ENCODE measurements at regions not wholly inside any gene's neighbourhood (a gene's known extent, or its start where the extent isn't known, plus 50 kb on each side); places are given as distances from the start of the nearest gene placed in this dataset.
"Not testable (repeated sequence)": the region's sequence is repeated elsewhere in the genome, so short reads cannot be mapped to it uniquely, and the experiment has no call there.

DNA sequence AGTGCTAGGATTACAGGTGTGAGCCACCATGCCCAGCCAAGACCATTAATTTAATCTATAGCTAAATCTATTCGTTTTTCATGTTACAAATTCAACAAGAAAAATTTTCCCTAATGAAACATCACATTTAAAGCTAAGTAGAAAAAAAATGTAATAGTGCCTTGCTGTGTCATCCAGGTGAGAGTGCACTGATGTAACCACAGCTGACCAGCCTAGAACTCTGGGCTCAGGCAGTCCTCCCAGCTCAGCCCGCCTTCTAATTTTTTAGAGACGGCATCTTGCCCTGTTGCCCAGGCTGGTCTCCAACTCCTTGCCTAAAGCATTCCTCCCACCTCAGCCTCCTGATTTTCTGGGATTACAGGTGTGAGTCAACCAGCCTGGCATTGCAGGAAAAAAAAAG lies 109.0 kb downstream of the PPIAL4G start:
- Mint-ChIP-seq H3K4me1 (ENCODE audit: low read depth) (peaks cover 21% of the 10 kb centered on the region), H3K9me3 (ENCODE audit: low read depth) (no peaks in the 10 kb centered on the region), H3K4me3 (ENCODE audit: unreplicated experiment) (no peak overlapping the region), H3K27ac (ENCODE audit: unreplicated experiment) (no peak overlapping the region), H3K27me3 (ENCODE audit: low read depth) (no peaks in the 10 kb centered on the region), H3K36me3 (ENCODE audit: low read depth) (no peaks in the 10 kb centered on the region)
- TF ChIP-seq, protein P1, sequence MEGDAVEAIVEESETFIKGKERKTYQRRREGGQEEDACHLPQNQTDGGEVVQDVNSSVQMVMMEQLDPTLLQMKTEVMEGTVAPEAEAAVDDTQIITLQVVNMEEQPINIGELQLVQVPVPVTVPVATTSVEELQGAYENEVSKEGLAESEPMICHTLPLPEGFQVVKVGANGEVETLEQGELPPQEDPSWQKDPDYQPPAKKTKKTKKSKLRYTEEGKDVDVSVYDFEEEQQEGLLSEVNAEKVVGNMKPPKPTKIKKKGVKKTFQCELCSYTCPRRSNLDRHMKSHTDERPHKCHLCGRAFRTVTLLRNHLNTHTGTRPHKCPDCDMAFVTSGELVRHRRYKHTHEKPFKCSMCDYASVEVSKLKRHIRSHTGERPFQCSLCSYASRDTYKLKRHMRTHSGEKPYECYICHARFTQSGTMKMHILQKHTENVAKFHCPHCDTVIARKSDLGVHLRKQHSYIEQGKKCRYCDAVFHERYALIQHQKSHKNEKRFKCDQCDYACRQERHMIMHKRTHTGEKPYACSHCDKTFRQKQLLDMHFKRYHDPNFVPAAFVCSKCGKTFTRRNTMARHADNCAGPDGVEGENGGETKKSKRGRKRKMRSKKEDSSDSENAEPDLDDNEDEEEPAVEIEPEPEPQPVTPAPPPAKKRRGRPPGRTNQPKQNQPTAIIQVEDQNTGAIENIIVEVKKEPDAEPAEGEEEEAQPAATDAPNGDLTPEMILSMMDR (IDR thresholded peaks at IDR 0.05): no peak
- DNase-seq (ENCODE audit: low spot score): no peak

DNA sequence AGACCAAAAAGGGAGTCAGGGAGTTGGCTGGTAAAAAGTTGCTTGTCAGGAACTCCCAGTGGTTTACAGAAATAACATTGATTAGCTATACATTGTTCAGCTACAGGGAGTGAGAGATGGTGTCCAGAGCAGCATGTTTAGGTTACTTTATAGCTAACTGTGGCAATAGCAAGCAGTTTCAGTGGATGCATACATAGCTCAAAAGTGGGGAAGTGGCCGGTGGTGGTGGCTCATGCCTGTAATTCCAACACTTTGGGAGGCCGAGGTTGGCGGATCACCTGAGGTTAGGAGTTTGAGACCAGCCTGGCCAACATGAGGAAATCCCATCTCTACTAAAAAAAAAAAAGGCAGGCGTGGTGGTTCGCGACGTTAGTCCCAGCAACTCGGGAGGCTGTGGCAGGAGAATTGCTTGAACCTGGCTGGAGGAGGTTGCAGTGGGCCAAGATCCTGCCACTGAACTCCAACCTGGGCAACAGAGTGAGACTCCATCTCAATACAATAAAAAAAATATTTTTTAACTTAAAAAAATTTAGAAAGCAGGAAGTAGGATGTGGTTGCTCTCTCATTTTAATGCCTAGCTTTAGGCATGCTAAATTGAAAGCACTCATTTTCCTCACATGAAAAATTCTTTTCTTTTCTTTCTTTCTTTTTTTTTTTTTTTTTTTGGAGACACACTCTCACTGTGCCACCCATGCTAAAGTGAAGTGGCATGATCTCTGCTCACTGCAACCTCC lies 109.7 kb downstream of the PPIAL4G start:
- no peaks in the 10 kb centered on the region for H3K9me3 Mint-ChIP-seq (ENCODE audit: low read depth)
- TF ChIP-seq, protein P1 (IDR thresholded peaks at IDR 0.05): no peak
- no peak overlapping the region for H3K27ac Mint-ChIP-seq (ENCODE audit: unreplicated experiment)
- peaks cover 21% of the 10 kb centered on the region for H3K4me1 Mint-ChIP-seq (ENCODE audit: low read depth)
- H3K27me3 Mint-ChIP-seq (ENCODE audit: low read depth): no peaks in the 10 kb centered on the region
- no peak for DNase-seq (ENCODE audit: low spot score)
- no peak overlapping the region for H3K4me3 Mint-ChIP-seq (ENCODE audit: unreplicated experiment)
- H3K36me3 Mint-ChIP-seq (ENCODE audit: low read depth): no peaks in the 10 kb centered on the region

DNA sequence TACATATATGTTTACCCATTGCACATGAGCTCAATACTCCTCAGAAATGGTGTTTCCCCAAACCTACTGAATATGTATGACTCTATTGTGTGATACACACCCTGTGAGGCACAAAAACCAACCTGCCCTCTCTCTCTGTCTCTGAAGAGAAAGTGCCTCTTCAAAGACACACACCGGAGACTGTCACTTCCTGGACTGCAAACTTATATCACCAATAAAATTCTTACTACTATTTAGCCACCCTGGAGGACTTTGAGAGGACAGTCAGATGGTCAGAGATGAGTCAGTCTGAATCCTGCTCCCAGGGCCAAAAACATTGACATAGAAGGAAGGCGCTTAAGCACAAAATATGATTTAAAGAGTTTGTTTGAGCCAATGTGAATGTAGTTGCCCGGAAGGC lies 110.4 kb downstream of the PPIAL4G start:
- no peak overlapping the region for H3K4me3 Mint-ChIP-seq (ENCODE audit: unreplicated experiment)
- no peaks in the 10 kb centered on the region for H3K27me3 Mint-ChIP-seq (ENCODE audit: low read depth)
- H3K36me3 Mint-ChIP-seq (ENCODE audit: low read depth): no peaks in the 10 kb centered on the region
- H3K4me1 Mint-ChIP-seq (ENCODE audit: low read depth): peaks cover 21% of the 10 kb centered on the region
- DNase-seq (ENCODE audit: low spot score): no peak
- H3K9me3 Mint-ChIP-seq (ENCODE audit: low read depth): no peaks in the 10 kb centered on the region
- TF ChIP-seq, protein P1 (IDR thresholded peaks at IDR 0.05): no peak
- peak overlapping the region; percentile 2 for H3K27ac Mint-ChIP-seq (ENCODE audit: unreplicated experiment)

DNA sequence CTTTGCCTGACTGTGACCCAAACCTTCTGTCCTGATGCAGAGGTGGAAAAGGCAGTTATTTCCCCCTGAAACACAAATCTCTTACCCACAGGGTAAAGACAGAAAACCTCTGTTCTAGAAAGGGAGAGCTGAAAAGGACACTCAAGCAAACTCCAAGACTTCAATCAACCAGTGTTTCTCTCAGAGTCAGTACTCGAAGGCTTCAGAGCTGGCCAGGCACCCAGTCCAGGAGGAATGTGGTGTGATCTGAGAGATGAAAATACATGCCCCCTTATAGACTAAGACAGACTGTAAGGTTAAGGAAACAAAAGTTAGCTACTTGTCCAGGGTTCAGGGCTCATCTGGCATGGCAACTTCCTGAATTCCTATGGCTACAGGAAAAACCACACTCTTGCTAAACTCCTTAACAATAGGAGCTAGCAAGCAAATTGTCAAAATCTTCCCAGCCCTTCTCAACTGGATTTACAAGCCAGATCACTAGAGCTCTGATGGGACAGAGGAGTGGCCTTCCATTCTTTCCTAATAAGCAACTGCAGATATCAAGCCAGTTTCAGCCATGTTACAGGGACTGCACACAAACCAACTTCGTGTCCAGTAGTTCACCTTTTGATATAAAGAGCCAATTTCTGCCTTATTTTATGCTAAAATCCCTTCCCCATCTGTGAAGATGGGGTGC lies 110.9 kb downstream of the PPIAL4G start:
- not testable (repeated sequence) for H3K9me3 Mint-ChIP-seq (ENCODE audit: low read depth); DNase-seq (ENCODE audit: low spot score); H3K4me3 Mint-ChIP-seq (ENCODE audit: unreplicated experiment); H3K27me3 Mint-ChIP-seq (ENCODE audit: low read depth); H3K36me3 Mint-ChIP-seq (ENCODE audit: low read depth)
- Mint-ChIP-seq H3K27ac (ENCODE audit: unreplicated experiment) (peak overlapping the region; percentile 62), H3K4me1 (ENCODE audit: low read depth) (peaks cover 21% of the 10 kb centered on the region)

DNA sequence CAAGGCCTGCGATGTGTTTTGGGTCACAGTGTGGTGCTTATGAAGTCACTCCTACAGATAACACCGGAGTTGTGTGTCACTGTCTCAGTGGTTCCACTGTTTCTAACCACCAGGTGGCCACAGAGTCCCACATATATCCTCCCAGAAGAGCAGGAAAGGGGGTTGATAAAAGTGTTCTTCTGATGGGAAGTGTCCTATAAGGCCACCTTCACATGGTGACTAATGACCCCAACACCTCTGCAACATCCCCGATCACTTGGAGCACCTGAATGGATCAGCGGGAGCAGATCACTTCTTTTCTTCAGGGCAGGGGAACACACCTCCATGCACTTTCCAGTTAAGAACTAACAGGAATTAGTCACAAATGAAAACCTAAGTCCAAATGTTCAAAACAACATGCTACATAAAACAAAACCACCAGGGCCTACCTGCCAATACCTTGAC lies 111.5 kb downstream of the PPIAL4G start:
- peak overlapping the region; percentile 62 for H3K27ac Mint-ChIP-seq (ENCODE audit: unreplicated experiment)
- H3K4me3 Mint-ChIP-seq (ENCODE audit: unreplicated experiment); H3K36me3 Mint-ChIP-seq (ENCODE audit: low read depth); H3K27me3 Mint-ChIP-seq (ENCODE audit: low read depth); H3K9me3 Mint-ChIP-seq (ENCODE audit: low read depth); DNase-seq (ENCODE audit: low spot score): not testable (repeated sequence)
- TF ChIP-seq, protein P1 (IDR thresholded peaks at IDR 0.05): peak; percentile 92
- H3K4me1 Mint-ChIP-seq (ENCODE audit: low read depth): peaks cover 21% of the 10 kb centered on the region

DNA sequence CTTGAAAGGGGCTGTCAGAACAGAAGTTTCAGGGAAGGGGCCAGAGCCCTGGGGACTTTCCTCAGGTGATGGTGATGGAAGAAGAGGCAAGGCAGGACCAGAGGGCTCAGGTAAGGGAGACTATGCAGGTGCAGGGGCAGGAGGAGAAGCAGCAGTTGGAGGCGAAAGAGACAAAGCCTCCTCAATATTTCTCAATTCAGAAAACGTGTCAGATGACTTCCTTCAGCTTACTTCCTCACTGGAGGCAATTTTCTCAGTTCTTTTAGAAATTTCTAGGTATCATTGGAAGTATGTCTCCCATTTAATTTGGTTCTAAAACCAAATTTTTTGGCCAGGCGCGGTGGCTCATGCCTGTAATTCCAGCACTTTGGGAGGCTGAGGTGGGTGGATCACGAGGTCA lies 112.4 kb downstream of the PPIAL4G start:
- H3K9me3 Mint-ChIP-seq (ENCODE audit: low read depth); H3K27ac Mint-ChIP-seq (ENCODE audit: unreplicated experiment); DNase-seq (ENCODE audit: low spot score); H3K4me3 Mint-ChIP-seq (ENCODE audit: unreplicated experiment); H3K27me3 Mint-ChIP-seq (ENCODE audit: low read depth); H3K36me3 Mint-ChIP-seq (ENCODE audit: low read depth): not testable (repeated sequence)
- peaks cover 21% of the 10 kb centered on the region for H3K4me1 Mint-ChIP-seq (ENCODE audit: low read depth)

Measured in chondrocyte (in vitro differentiated cells).